GM18870 (cell line): ENCODE measurements at regions not wholly inside any gene's neighbourhood (a gene's known extent, or its start where the extent isn't known, plus 50 kb on each side); places are given as distances from the start of the nearest gene placed in this dataset.
"Not testable (repeated sequence)": the region's sequence is repeated elsewhere in the genome, so short reads cannot be mapped to it uniquely, and the experiment has no call there.

Source experiments
- ATAC-seq: cut with Tn5 transposase; IDR thresholded peaks from one replicate; pipeline ENCODE4 v1.9.1; 2021; ENCODE audit warnings: moderate library complexity; ENCODE audit not compliant: unreplicated experiment

DNA sequence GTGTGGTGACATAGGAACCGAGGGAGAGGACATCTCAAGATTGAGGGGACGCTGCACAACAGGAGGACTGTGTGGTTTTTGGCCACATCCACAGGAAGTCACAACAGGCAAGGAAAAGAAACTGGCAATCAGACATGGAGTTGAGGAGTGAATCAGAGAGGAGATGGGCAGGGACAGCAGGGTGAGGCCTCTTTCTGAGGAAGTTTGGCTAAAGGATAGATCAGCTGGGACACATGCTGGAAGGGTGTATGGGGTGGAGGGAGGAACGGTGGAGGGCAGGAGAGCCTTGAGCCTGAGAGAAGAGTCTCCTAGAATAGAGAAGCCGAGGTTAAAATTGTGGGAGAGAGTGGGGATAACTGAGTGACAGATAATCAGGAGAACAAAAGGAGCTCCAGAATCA, 75.1 kb upstream of the CIDEA start:
- ATAC-seq = not testable (repeated sequence)

GRCh38 chr18:12179697-12180577, 74.2 kb upstream of the CIDEA start:
- not testable (repeated sequence) for ATAC-seq

GRCh38 chr18:12198797-12199196, 55.4 kb upstream of the CIDEA start:
- ATAC-seq = not testable (repeated sequence)

GRCh38 chr18:12200186-12200585, 54.0 kb upstream of the CIDEA start:
- ATAC-seq = peak; percentile 99
